Keratinocyte (primary cell): ENCODE measurements at regions not wholly inside any gene's neighbourhood (a gene's known extent, or its start where the extent isn't known, plus 50 kb on each side); places are given as distances from the start of the nearest gene placed in this dataset.

Source experiments
- DNase-seq: peaks from one replicate; pipeline ENCODE4 v3.0.0-alpha.2; 2011; ENCODE audit warnings: low read depth, missing footprints, low spot score
- FAIRE-seq: peaks from 2 replicates; lab custom pipeline; 2011; peaks lifted over from hg19 to GRCh38; lab: Jason Lieb, UNC
- H2AFZ ChIP-seq: 2 replicates; pipeline ENCODE4 v1.6.0; 2012; ENCODE audit warnings: low read length, control low read depth, inconsistent platforms; ENCODE audit not compliant: control insufficient read depth
- H3K27ac ChIP-seq: 2 replicates; pipeline ENCODE4 v1.5.1; 2011; ENCODE audit warnings: low read length; ENCODE audit not compliant: control insufficient read depth, insufficient read depth
- H3K27me3 ChIP-seq: 3 replicates; pipeline ENCODE4 v1.6.0; 2011; ENCODE audit warnings: low read length; ENCODE audit not compliant: control insufficient read depth, insufficient read depth; ENCODE audit errors: extremely low read depth
- H3K36me3 ChIP-seq, 2 experiments: 2 replicates in 1 of 2; 3 replicates in 1 of 2; pipeline ENCODE4 v1.5.1; 2011; ENCODE audit warnings: low read length in 2 of 2, mild to moderate bottlenecking in 1 of 2; ENCODE audit not compliant: control insufficient read depth in 2 of 2, insufficient read depth in 2 of 2; ENCODE audit errors: extremely low read depth in 1 of 2
- H3K4me1 ChIP-seq: 3 replicates; pipeline ENCODE4 v1.5.1; 2011; ENCODE audit warnings: low read length; ENCODE audit not compliant: control insufficient read depth, insufficient read depth; ENCODE audit errors: extremely low read depth
- H3K4me2 ChIP-seq: 3 replicates; pipeline ENCODE4 v1.6.0; 2011; ENCODE audit warnings: low read depth, low read length; ENCODE audit not compliant: control insufficient read depth, insufficient read depth; ENCODE audit errors: extremely low read depth
- H3K4me3 ChIP-seq, 3 experiments: fragments of 200-600 bp in 1 of 3; sonication (generic) in 1 of 3; 2 replicates in 2 of 3; 3 replicates in 1 of 3; pipeline ENCODE4 v1.5.1; 2011 to 2016; ENCODE audit warnings: low read length in 3 of 3, mild to moderate bottlenecking in 3 of 3, control low read depth in 2 of 3, inconsistent platforms in 1 of 3, low read depth in 1 of 3, mixed read lengths in 1 of 3, mixed run types in 1 of 3, moderate library complexity in 1 of 3; ENCODE audit not compliant: control insufficient read depth in 2 of 3, insufficient read depth in 2 of 3; ENCODE audit errors: extremely low read depth in 1 of 3
- H3K79me2 ChIP-seq: 2 replicates; pipeline ENCODE4 v1.6.0; 2012; ENCODE audit warnings: low read length; ENCODE audit not compliant: control insufficient read depth, insufficient read depth
- H3K9ac ChIP-seq: 3 replicates; pipeline ENCODE4 v1.6.0; 2011; ENCODE audit warnings: low read length; ENCODE audit not compliant: control insufficient read depth, insufficient read depth; ENCODE audit errors: extremely low read depth
- H3K9me1 ChIP-seq: 3 replicates; pipeline ENCODE4 v1.6.0; 2011; ENCODE audit warnings: low read length; ENCODE audit not compliant: control insufficient read depth, insufficient read depth; ENCODE audit errors: extremely low read depth
- H3K9me3 ChIP-seq: 2 replicates; pipeline ENCODE4 v1.5.1; 2012; ENCODE audit warnings: low read depth, low read length; ENCODE audit not compliant: control insufficient read depth
- H4K20me1 ChIP-seq: 3 replicates; pipeline ENCODE4 v1.6.0; 2011; ENCODE audit warnings: low read length; ENCODE audit not compliant: control insufficient read depth, insufficient read depth; ENCODE audit errors: extremely low read depth
- CTCF ChIP-seq, 3 experiments: IDR thresholded peaks in 1 of 3; conservative IDR thresholded peaks in 1 of 3; optimal IDR thresholded peaks in 1 of 3; 2 replicates in 2 of 3; 3 replicates in 1 of 3; pipeline versions ENCODE3 to v1.5.1; 2011; ENCODE audit warnings: low read length in 3 of 3, mild to moderate bottlenecking in 3 of 3, moderate library complexity in 2 of 3, control low read depth in 1 of 3, inconsistent platforms in 1 of 3; ENCODE audit not compliant: insufficient read depth in 2 of 3; ENCODE audit errors: extremely low read depth in 1 of 3
- EZH2 ChIP-seq: IDR thresholded peaks from one replicate; pipeline ENCODE4 v1.6.1; 2012; ENCODE audit warnings: inconsistent platforms, mild to moderate bottlenecking, low read length, moderate library complexity
- dilution Hi-C: fragments of 300-500 bp; cut with MboI; formaldehyde crosslinking; loops from one replicate; pipeline ENCODE4 v1.7.0; 2020; ENCODE audit warnings: low sequenced_read_pairs; ENCODE audit not compliant: extremely low pct_ligation_motif_present

- Histone ChIP-seq H3K4me1 (peaks cover 4% of the 10 kb centered on the region), H3K27me3 (peaks cover 8% of the 10 kb centered on the region), H3K79me2 (no peaks in the 10 kb centered on the region), H3K4me3 (no peak overlapping the region), H3K9me3 (no peaks in the 10 kb centered on the region), H3K36me3 (no peaks in the 10 kb centered on the region), H4K20me1 (no peaks in the 10 kb centered on the region), H3K9me1 (no peaks in the 10 kb centered on the region), H3K9ac (no peak overlapping the region), H2AFZ (no peak overlapping the region), H3K4me2 (no peak overlapping the region), H3K27ac (no peak overlapping the region)
- DNase-seq, result no peak
- no peak for FAIRE-seq
- TF ChIP-seq CTCF (optimal IDR thresholded peaks at IDR 0.05 in 1 of 3, IDR thresholded peaks at IDR 0.05 in 1 of 3, conservative IDR thresholded peaks at IDR 0.05 in 1 of 3; ENCODE audit: extremely low read depth in 1 of 3, insufficient read depth in 2 of 3, low read length in 3 of 3), result no peak
- TF ChIP-seq EZH2, result no peak
- dilution Hi-C loops, result no loop called here
Observed at GRCh38 chr18:59083136-59083818, 56.4 kb upstream of the SEC11C start.

- Histone ChIP-seq H3K27me3 (peaks cover 13% of the 10 kb centered on the region), H3K9me1 (no peaks in the 10 kb centered on the region), H4K20me1 (no peaks in the 10 kb centered on the region), H3K79me2 (no peaks in the 10 kb centered on the region), H3K4me2 (no peak overlapping the region), H3K9me3 (no peaks in the 10 kb centered on the region), H3K9ac (no peak overlapping the region), H2AFZ (no peak overlapping the region), H3K27ac (no peak overlapping the region), H3K4me3 (no peak overlapping the region), H3K4me1 (peaks cover 4% of the 10 kb centered on the region), H3K36me3 (no peaks in the 10 kb centered on the region)
- TF ChIP-seq CTCF (optimal IDR thresholded peaks at IDR 0.05 in 1 of 3, IDR thresholded peaks at IDR 0.05 in 1 of 3, conservative IDR thresholded peaks at IDR 0.05 in 1 of 3; ENCODE audit: extremely low read depth in 1 of 3, insufficient read depth in 2 of 3, low read length in 3 of 3) (no peak), EZH2 (no peak)
- DNase-seq (no peak), FAIRE-seq (no peak)
- dilution Hi-C loops, result no loop called here
Observed at GRCh38 chr18:59085126-59085794, 54.4 kb upstream of the SEC11C start.
